ENCODE measurements at regions not wholly inside any gene's neighbourhood (a gene's known extent, or its start where the extent isn't known, plus 50 kb on each side); places are given as distances from the start of the nearest gene placed in this dataset.
"Not testable (repeated sequence)": the region's sequence is repeated elsewhere in the genome, so short reads cannot be mapped to it uniquely, and the experiment has no call there.

DNA sequence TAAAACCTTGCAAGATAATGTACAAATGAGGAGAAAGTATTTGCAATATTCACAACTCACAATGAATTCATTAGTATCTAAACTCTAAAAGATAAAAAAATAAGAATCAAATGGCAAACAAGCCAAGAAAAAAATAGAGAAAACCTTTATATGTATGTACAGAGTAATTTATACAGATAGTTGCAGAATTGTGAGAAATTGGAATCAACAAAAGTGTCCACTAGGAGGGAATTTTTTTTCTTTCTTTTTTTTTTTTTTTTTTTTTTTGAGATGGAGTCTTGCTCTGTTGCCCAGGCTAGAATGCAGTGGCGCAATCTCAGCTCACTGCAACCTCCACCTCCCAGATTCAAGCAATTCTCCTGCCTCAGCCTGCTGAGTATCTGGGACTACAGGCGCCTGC is 56.9 kb downstream of the CRP start:
- TF ChIP-seq, protein P1, sequence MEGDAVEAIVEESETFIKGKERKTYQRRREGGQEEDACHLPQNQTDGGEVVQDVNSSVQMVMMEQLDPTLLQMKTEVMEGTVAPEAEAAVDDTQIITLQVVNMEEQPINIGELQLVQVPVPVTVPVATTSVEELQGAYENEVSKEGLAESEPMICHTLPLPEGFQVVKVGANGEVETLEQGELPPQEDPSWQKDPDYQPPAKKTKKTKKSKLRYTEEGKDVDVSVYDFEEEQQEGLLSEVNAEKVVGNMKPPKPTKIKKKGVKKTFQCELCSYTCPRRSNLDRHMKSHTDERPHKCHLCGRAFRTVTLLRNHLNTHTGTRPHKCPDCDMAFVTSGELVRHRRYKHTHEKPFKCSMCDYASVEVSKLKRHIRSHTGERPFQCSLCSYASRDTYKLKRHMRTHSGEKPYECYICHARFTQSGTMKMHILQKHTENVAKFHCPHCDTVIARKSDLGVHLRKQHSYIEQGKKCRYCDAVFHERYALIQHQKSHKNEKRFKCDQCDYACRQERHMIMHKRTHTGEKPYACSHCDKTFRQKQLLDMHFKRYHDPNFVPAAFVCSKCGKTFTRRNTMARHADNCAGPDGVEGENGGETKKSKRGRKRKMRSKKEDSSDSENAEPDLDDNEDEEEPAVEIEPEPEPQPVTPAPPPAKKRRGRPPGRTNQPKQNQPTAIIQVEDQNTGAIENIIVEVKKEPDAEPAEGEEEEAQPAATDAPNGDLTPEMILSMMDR (conservative IDR thresholded peaks at IDR 0.05; ENCODE audit: low read depth, low read length): not testable (repeated sequence)
- not testable (repeated sequence) for TF ChIP-seq EZH2 (IDR thresholded peaks at IDR 0.05; ENCODE audit: borderline replicate concordance, low read depth, low read length, poor library complexity, severe bottlenecking)

Data from A673 (cell line).